ENCODE measurements at regions not wholly inside any gene's neighbourhood (a gene's known extent, or its start where the extent isn't known, plus 50 kb on each side); places are given as distances from the start of the nearest gene placed in this dataset.

DNA sequence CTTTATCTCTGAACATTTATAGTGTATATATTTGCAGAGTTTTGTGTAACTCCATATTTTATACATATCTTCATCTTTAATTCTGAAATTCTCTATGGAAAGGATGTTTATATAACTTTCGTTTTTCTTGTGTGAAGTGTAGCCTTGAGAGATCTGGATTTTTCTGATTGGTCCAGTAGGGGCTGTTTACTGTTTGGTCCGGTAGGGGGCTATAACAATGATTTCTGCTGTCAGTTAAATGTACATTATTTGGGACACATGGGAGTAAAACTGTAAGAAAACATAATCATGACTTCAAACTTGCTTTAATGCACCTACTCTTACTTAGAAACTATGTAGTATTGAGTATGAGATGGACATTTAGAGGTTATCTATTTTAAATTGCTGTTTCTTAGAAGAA lies 527.1 kb upstream of the ARRDC3 start (continued):
- no peak for TF ChIP-seq ZNF462 (CRISPR knock-in tag; IDR thresholded peaks at IDR 0.05)
- TF ChIP-seq, protein P1, sequence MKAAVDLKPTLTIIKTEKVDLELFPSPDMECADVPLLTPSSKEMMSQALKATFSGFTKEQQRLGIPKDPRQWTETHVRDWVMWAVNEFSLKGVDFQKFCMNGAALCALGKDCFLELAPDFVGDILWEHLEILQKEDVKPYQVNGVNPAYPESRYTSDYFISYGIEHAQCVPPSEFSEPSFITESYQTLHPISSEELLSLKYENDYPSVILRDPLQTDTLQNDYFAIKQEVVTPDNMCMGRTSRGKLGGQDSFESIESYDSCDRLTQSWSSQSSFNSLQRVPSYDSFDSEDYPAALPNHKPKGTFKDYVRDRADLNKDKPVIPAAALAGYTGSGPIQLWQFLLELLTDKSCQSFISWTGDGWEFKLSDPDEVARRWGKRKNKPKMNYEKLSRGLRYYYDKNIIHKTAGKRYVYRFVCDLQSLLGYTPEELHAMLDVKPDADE (IDR thresholded peaks at IDR 0.05): no peak
- no peak for TF ChIP-seq NANOG (IDR thresholded peaks at IDR 0.05; ENCODE audit: borderline replicate concordance)
- TF ChIP-seq EZH2phosphoT487 (IDR thresholded peaks at IDR 0.05; ENCODE audit: unreplicated experiment): no peak
- no peak for TF ChIP-seq EZH2 (IDR thresholded peaks at IDR 0.05; ENCODE audit: low read depth, unreplicated experiment)

DNA sequence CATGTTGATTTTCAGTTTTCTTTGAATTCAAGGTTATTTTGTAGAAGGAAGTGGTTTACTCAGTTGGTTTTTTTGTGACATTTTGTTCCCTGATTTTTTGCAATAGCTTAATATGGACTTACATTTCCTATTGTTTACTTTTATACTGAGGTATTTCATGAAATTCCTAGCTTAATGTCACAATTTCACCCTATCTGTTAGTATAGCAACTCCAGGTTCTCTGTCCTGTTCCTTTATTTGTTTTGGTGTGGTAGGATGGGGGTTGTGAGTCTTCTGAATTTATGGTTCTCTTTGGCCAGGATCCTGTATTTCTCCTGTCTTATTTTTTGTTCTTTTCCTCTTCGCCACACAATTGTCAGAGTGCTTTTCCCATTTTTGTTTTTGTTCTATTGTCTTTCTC lies 523.4 kb upstream of the ARRDC3 start:
- H3K27ac Mint-ChIP-seq: no peak overlapping the region
- no peaks in the 10 kb centered on the region for H3K9me3 Mint-ChIP-seq

More for the DNA sequence above, 523.4 kb upstream of the ARRDC3 start:
- Histone ChIP-seq H3K4me1 (ENCODE audit: insufficient read depth) (peaks cover 7% of the 10 kb centered on the region; the same call in 1 of the 2 replicates), H3K4me2 (no peak overlapping the region), H3K27me3 (ENCODE audit: insufficient read depth) (no peaks in the 10 kb centered on the region), H2AFZ (no peak overlapping the region), H3K9me2 (ENCODE audit: insufficient read depth) (no peaks in the 10 kb centered on the region), H3K4me3 (no peak overlapping the region), H3F3A (replicated peaks; ENCODE audit: low read depth) (no peaks in the 10 kb centered on the region), H4K20me1 (replicated peaks; ENCODE audit: insufficient read depth) (no peaks in the 10 kb centered on the region), H3K27ac (ENCODE audit: low read depth) (no peak overlapping the region), H3K79me2 (replicated peaks; ENCODE audit: insufficient read depth) (no peaks in the 10 kb centered on the region), H3K36me3 (ENCODE audit: insufficient read depth) (no peaks in the 10 kb centered on the region)
- Mint-ChIP-seq H3K27me3 (ENCODE audit: insufficient read depth, low read depth, poor library complexity) (no peaks in the 10 kb centered on the region), H3K4me1 (peaks cover 18% of the 10 kb centered on the region), H3K4me3 (no peak overlapping the region), H3K36me3 (ENCODE audit: low read depth) (no peaks in the 10 kb centered on the region)
- ATAC-seq (no peak), DNase-seq (ENCODE audit: low spot score) (no peak)
- no peak for TF ChIP-seq ZNF462 (CRISPR knock-in tag; IDR thresholded peaks at IDR 0.05)

Measured in GM23338 (cell line).